SKM-1 treated with dmso at 0.1 percent for 144 hours (cell line): ENCODE measurements at regions not wholly inside any gene's neighbourhood (a gene's known extent, or its start where the extent isn't known, plus 50 kb on each side); places are given as distances from the start of the nearest gene placed in this dataset.
"Not testable (repeated sequence)": the region's sequence is repeated elsewhere in the genome, so short reads cannot be mapped to it uniquely, and the experiment has no call there.

ENCODE experiments used
- DNase-seq: peaks from one replicate; lab custom pipeline; 2025; ENCODE audit not compliant: unreplicated experiment; lab: John Stamatoyannopoulos, UW

GRCh38 chr6:121856296-121856695, 420.9 kb downstream of the GJA1 start:
- DNase-seq, result no peak

DNA sequence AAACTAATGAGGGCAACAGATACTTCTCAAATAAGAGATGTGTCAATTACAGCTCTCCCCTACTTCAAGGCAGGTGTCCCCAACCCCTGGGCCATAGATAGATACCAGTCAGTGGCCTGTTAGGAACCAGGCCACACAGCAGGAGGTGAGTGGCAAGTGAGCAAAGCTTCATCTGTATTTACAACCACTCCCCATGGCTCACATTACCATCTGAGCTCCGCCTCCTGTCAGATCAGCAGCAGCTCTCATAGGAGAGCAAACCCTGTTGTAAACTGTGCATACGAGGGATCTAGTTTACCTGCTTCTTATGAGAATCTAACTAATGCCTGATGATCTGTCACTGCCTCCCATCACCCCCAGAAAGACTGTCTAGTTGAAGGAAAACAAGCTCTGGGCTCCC, 422.1 kb downstream of the GJA1 start:
- DNase-seq, result no peak

DNA sequence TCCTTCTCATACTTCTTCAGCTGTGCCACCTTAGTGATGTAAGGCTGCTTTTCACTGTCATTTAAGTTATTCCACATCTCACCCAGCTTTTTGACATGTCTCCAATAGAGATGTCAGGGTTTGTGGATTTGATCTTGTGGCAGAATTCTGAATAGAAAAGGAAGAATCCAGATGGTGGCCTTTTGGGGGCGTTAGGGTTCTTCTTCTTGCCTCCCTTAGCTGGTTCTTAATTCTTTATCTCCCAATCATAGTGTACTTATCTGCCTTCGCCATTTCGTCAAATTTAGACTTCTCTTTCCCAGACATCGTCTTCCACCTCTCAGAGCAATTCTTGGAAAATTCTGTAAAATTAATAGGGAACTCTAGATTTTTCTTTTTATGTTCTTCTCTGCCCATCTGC, 422.9 kb downstream of the GJA1 start:
- DNase-seq, result no peak

GRCh38 chr6:121858986-121859385, 423.5 kb downstream of the GJA1 start:
- no peak for DNase-seq

DNA sequence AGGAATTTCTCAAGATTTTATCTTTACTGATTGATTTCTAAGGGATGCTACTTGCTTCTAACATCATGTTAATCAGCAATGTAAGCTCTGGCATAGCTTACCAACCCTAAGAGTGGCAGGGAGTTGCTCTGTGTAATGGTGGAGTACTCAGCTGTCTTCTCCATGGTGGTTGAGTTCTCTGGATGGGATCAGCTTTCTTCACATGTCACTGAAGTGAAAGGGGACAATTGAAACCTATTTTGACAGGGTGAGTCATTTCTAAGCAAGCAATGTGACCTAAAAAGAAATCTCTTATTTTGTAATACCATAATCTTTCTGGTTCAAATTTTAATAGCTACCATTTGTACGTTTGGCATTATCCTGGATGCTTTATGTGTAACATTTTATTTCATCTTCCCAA, 430.4 kb downstream of the GJA1 start:
- no peak for DNase-seq

- DNase-seq, result no peak
These were observed 431.6 kb downstream of the GJA1 start for GRCh38 chr6:121867095-121867494.

GRCh38 chr6:121868206-121868605, 432.8 kb downstream of the GJA1 start:
- DNase-seq, result no peak

DNA sequence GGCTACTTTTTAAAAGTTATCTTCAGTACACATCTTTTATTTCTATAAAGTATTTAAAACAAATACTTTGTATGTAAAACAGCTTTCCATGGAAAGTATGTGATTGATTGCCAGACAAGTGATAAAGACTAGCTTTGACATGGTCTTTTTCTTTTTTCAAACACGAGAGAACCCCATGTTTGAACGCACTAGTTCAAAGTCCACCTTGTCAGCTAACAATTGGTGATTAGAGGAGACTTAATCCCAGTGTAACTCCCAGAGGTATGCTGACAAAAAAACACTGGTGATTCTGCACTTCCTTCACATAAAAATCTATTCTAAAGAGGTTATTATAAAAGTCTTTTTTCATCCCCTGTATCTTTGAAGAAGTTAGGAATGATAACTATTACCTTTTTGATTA, 438.1 kb downstream of the GJA1 start:
- DNase-seq, result no peak

GRCh38 chr6:121876721-121877120, 441.3 kb downstream of the GJA1 start:
- DNase-seq, result no peak

DNA sequence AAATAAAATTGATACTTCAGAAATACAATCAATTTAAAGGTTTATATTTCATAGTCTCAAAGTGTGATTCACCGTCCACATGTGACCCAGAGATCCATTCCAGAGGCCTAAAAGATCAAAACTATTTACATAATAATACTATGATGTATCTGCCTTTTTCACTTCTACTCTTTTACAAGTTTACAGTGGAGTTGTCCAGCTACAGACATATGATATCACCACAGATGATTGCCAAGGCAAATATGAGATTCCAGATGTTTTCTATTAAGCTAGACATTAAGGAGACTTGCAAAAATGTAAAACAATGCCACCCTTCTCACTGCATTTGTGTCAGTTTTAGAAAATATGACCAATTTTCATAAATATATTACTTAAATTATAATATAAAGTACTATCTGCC, 443.7 kb downstream of the GJA1 start:
- DNase-seq, result no peak

DNA sequence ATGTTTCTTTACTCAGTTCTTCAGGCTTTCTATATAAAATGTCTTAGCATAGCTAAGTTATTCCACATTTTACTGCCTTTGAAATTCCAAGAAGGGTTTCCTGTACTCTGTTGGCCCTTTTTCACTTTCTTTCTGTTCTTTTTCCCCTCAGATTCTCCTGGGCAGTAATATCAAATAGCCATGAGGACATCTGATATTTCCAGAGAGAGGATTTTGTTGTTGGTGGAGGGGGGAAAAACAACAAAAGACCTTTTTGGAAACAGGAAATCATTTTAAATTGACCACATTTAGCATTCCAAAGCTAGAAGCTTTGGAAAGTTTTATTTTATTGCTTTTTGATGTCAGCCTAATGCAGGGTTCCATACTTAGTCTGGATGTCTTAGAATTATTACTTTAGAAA, 445.4 kb downstream of the GJA1 start:
- no peak for DNase-seq

- DNase-seq, result no peak
These were observed 446.7 kb downstream of the GJA1 start for GRCh38 chr6:121881974-121882667.

GRCh38 chr6:121884091-121884490, 448.6 kb downstream of the GJA1 start:
- DNase-seq, result no peak

GRCh38 chr6:121884620-121885019, 449.2 kb downstream of the GJA1 start:
- no peak for DNase-seq

DNA sequence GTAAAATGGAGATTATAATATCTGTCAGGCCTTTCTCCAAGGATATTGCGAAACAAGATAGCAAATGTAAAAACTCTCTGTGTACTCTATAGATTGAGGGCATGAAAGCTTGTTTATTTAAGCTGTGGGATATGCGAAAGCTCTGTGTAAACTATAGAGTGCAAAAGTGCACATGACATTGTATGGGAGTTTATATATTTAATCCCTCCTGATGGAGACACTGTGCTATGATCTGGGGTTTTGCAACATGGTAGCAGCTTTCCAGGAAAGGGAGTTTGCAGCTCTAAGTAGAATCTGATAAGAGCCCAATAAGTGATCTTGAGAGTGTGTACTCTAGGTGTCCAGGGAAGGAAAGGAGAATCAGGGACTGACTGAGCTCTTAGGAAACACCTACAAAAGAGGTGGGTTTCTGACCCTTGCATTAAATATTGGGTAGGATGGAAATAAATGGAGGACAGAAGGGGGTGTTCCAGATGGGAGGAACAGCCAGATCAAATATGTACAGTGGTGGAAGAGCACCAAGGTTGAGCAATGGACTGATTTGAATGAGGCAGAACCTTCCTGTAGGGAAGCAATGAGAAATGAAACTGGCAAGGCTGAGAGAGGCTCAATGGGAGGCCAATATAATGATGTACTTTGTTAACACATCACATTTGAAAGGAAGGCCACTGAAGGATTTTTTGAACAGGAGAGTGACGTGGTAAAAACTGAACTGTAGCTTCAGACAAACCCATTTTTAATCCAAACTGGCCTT, 450.1 kb downstream of the GJA1 start:
- no peak for DNase-seq

- DNase-seq, result no peak
These were observed 450.9 kb downstream of the GJA1 start for GRCh38 chr6:121886223-121886830.

- DNase-seq, result no peak
These were observed 452.3 kb downstream of the GJA1 start for GRCh38 chr6:121887724-121888123.

DNA sequence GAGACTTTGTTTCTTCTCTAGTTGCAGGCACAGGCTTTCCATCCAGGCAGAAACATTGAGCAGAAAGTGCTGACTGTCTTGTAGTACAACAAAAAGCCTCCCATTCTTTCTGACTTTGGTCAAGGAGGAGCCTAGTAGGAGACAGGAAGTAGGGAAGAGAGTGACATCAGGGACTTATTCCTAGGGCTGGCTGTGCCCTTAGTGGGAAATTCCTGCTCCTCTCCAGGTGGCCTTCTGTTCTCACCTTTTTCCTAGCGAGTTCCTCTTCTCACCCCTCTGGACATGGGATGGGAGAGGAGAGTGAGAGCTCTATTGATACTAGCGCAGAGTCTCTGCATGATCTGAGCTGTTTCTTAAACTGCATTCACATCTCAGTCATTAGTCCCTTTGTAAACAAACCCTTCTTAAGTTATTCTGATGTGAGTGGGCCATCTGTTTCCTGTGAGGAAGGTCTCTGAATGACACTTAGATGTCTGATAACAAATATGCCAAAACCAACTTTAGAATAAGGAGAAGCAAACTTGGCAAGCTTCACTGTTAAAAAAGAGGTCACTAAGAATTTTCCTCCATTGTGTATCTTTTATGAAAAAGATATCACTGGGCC, 455.0 kb downstream of the GJA1 start:
- DNase-seq, result no peak

- DNase-seq, result not testable (repeated sequence)
These were observed 460.3 kb downstream of the GJA1 start for GRCh38 chr6:121895731-121896130.

DNA sequence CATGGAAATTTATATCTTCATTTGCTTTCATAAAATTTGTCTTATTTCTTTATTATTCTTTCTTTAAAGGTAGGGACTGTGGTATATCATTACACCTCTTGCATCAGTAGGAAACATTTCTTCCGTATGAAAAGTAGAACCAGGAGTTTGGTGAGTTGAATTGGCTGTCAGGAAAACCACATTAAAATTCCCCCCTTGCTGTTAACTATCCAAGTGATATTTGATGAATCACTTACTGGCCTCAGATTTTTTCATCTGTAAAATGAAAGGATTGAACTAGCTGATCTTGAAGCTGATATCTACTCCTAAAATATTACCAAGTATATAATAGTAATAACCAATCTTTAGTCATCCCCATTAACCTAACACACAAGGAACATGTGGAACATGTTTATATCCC, 460.9 kb downstream of the GJA1 start:
- no peak for DNase-seq

- DNase-seq, result no peak
These were observed 461.3 kb downstream of the GJA1 start for GRCh38 chr6:121896771-121897170.

GRCh38 chr6:121897337-121897760, 461.9 kb downstream of the GJA1 start:
- no peak for DNase-seq
